HEK293T (cell line): ENCODE measurements at regions not wholly inside any gene's neighbourhood (a gene's known extent, or its start where the extent isn't known, plus 50 kb on each side); places are given as distances from the start of the nearest gene placed in this dataset.

Experiments
- BHLHE40 ChIP-seq: fragments of 450-650 bp; IDR thresholded peaks from 2 replicates; pipeline ENCODE4 v1.6.1; 2016; ENCODE audit warnings: mild to moderate bottlenecking, moderate library complexity, borderline replicate concordance
- FOXM1 ChIP-seq: fragments of 450-650 bp; IDR thresholded peaks from 2 replicates; pipeline ENCODE4 v1.6.1; 2017; ENCODE audit warnings: mild to moderate bottlenecking, borderline replicate concordance
- L3MBTL2 ChIP-seq: fragments of 450-650 bp; conservative IDR thresholded peaks from 2 replicates; pipeline ENCODE4 v1.6.1; 2016; ENCODE audit warnings: mild to moderate bottlenecking
- NFRKB ChIP-seq: fragments of 450-650 bp; IDR thresholded peaks from 2 replicates; pipeline ENCODE4 v1.6.1; 2016; ENCODE audit warnings: mild to moderate bottlenecking, moderate library complexity
- PKNOX1 ChIP-seq: fragments of 450-650 bp; IDR thresholded peaks from 2 replicates; pipeline ENCODE4 v1.6.1; 2016
- SP1 ChIP-seq: fragments of 450-650 bp; IDR thresholded peaks from 2 replicates; pipeline ENCODE4 v1.6.1; 2017
- TARDBP ChIP-seq: fragments of 450-650 bp; IDR thresholded peaks from 2 replicates; pipeline ENCODE4 v1.6.1; 2016
- ZNF384 ChIP-seq: fragments of 450-650 bp; IDR thresholded peaks from 2 replicates; pipeline ENCODE4 v1.6.1; 2016

GRCh38 chr3:13219902-13220296, 146.7 kb upstream of the IQSEC1 start:
- TF ChIP-seq L3MBTL2, result no peak
- TF ChIP-seq FOXM1, result no peak
- TF ChIP-seq BHLHE40, result no peak
- no peak for TF ChIP-seq SP1
- no peak for TF ChIP-seq PKNOX1
- no peak for TF ChIP-seq ZNF384
- TF ChIP-seq NFRKB, result no peak
- TF ChIP-seq TARDBP, result no peak
